ENCODE measurements at regions not wholly inside any gene's neighbourhood (a gene's known extent, or its start where the extent isn't known, plus 50 kb on each side); places are given as distances from the start of the nearest gene placed in this dataset.

DNA sequence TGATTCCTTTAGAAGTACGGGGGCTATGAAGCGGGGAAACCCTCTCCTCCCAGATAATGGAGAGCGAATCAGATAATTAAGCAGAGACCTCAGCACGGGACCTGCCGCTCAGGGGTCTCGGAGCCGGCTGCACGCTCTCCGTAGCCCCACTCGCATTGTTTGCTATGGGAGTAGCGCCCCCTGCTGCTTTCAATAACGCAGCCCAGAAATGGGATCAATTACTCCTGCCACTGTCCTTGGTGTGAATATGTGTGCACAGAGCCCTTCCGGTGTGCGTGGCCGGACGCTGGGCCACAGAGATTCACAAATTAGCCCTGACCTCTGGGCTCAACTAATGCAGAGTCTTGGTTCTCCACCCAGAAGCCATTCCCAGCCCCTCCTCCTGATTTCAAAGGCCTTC lies 76.4 kb upstream of the TMEM132C start:
- DNase-seq, result no peak

GRCh38 chr12:128191380-128191779 lies 75.6 kb upstream of the TMEM132C start:
- DNase-seq, result no peak

- DNase-seq, result no peak
These were observed 62.3 kb upstream of the TMEM132C start for GRCh38 chr12:128204711-128205110.

GRCh38 chr12:128205145-128205544 lies 61.8 kb upstream of the TMEM132C start:
- no peak for DNase-seq

GRCh38 chr12:128205758-128206157 lies 61.2 kb upstream of the TMEM132C start:
- no peak for DNase-seq
